Fibroblast of peridontal ligament (primary cell): ENCODE measurements at regions not wholly inside any gene's neighbourhood (a gene's known extent, or its start where the extent isn't known, plus 50 kb on each side); places are given as distances from the start of the nearest gene placed in this dataset.
A peak's percentile ranks its signal among the peaks of the same experiment; 100 is the strongest.

Experiments
- DNase-seq: peaks from one replicate; pipeline ENCODE4 v3.0.0-alpha.2; 2010; ENCODE audit errors: extremely low read depth

DNA sequence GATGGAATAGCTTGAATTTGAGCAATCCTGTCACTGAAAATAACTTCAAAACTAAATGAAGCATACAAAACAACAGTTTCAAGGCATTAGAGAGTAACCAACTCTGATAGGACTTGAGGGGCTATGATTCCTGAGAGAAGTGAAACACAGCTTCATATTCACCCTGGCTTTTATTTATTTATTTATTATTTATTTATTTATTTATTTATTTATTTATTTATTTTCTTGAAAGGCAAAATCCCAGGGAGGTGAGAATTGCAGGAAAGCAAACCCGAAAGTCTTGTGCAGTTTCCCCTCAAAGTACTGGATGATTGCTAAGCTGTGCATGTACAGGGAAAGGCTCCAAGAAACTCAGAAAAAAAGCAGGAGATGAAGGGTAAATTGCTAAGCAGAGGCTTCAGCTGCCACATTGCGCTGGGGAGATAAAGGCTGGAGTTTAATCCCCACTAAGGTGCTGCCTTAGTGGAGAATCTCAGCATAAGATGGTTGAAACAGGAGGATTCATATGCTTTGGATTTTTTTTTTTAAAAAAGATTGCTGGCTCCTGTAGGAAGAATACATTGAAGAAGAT is 72.9 kb upstream of the COL24A1 start:
- DNase-seq: no peak

DNA sequence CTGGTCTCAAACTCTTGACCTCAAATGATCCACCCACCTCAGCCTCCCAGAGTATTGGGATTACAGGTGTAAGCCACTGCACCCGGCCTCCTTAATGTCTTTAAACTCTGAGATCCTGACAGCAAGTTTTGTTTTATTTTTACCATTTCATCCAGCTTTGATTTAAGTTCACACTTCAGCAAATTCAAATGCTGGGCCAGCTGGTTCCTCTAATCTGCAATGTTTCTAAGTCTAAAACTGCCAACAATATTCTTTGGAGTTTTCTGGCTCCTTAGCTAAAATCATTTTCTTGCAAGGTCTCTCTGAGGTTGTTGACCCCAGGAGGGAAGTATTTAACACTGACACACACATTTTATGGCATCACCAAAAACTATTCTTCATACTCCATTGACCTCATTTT is 72.0 kb upstream of the COL24A1 start:
- DNase-seq: no peak

GRCh38 chr1:86227026-86227425 is 70.5 kb upstream of the COL24A1 start:
- no peak for DNase-seq

- no peak for DNase-seq
Observed at GRCh38 chr1:86226204-86226603, 69.6 kb upstream of the COL24A1 start.

DNA sequence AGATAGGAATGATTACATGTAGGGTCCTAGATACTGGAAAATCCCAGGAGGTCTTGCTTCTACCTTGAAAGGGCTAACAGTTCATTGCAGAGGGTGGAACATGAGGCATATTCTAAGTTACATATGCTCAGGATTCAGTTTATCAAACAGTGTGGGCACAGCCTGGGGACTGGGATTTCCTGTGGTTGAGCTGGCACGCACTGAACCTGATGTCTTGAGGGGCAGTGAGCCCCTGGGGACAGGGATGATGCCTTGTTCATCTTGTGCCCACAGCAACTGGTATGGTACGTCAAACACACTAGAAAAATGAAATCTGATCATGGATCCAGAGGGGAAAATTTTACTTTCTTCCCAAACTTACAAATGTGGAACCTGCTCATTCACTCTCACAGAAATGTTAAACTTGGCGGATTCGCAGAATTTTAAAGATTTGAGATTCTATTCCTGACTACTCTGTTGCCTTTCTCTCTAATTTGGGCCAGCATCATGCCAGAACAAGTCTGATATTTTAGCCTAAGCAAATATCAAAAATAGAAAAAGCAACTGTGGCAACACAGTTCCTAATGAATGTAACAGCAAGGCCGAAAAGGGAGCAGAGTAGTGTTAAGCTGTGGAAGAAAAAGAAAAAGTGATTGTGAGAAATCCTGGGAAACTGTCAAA is 68.2 kb upstream of the COL24A1 start:
- no peak for DNase-seq

- no peak for DNase-seq
Observed at GRCh38 chr1:86218859-86219258, 62.3 kb upstream of the COL24A1 start.

DNA sequence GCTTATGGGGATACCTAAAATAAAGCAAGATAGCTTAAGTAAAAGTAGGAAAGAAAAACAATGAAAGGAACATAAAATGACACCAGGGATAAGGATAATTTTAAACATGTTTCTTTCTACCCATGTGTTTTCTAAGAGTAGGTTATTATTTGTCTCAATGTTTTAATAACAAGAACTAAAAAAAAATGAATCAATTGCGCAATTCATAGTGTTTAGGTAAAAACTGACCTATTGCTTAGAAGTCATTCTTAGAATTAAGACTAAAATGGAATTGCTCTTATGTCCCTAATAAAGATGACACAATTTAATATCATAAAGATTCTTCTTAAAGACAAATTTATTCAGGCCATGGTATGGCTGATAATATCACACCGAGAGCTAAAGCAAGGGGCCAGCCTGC is 58.0 kb upstream of the COL24A1 start:
- DNase-seq: no peak

GRCh38 chr1:86209346-86209745 is 52.8 kb upstream of the COL24A1 start:
- DNase-seq: no peak

DNA sequence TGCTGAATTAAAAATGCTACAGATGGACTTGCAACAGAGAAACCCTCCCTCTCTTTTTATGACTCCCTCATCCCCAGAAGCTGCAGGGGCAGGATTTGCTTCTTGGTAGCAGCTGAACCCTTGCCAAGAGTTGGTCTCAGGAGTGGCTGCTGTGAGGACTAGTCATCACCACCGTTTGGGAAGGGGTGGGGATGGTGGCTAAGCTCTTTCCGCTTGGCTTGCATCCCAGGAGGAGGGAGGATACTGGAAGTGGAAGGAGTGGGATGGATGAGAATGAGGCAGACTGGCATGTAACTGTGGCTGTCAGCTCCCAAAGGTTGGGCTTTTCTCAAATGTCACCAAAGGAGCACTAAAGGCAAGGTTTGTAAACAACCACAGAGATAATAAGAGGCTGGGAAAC is 50.8 kb upstream of the COL24A1 start:
- peak; percentile 89 for DNase-seq
